Heart left ventricle (tissue), 16 donors: ENCODE measurements at regions not wholly inside any gene's neighbourhood (a gene's known extent, or its start where the extent isn't known, plus 50 kb on each side); places are given as distances from the start of the nearest gene placed in this dataset.

Experiments
- ATAC-seq, 4 donors: fragments of 200-7000 bp; cut with Tn5 transposase; one replicate each; pipeline ENCODE4 v1.9.1; 2020 to 2022; ENCODE audit warnings: moderate library complexity in 4 of 4, mild to moderate bottlenecking in 3 of 4, moderate number of reproducible peaks in 1 of 4
- DNase-seq, 5 donors: peaks; one replicate each; pipeline ENCODE4 v3.0.0-alpha.2; 2020
- H3K27ac ChIP-seq, 12 donors: fragments of 200-600 bp; sonication (generic) in 4 of 12; one replicate each; pipeline versions ENCODE4 v1.5.0 to v1.8.0; 2016 to 2022; ENCODE audit warnings: mild to moderate bottlenecking in 2 of 12
- H3K27me3 ChIP-seq, 9 donors: fragments of 200-600 bp; sonication (generic) in 2 of 9; one replicate each; pipeline versions ENCODE4 v1.5.1 to v1.8.0; 2016 to 2022; ENCODE audit warnings: mild to moderate bottlenecking in 3 of 9
- H3K36me3 ChIP-seq, 9 donors: fragments of 200-600 bp; sonication (generic) in 2 of 9; one replicate each; pipeline versions ENCODE4 v1.5.0 to v1.8.0; 2018 to 2022; ENCODE audit warnings: mild to moderate bottlenecking in 2 of 9
- H3K4me1 ChIP-seq, 12 donors: fragments of 200-600 bp; sonication (generic) in 4 of 12; one replicate each; pipeline versions ENCODE4 v1.5.0 to v1.8.0; 2016 to 2022; ENCODE audit warnings: mild to moderate bottlenecking in 3 of 12
- H3K4me3 ChIP-seq, 12 donors: fragments of 200-600 bp; sonication (generic) in 4 of 12; one replicate each; pipeline versions ENCODE4 v1.5.0 to v1.8.0; 2017 to 2022; ENCODE audit warnings: mild to moderate bottlenecking in 9 of 12, moderate library complexity in 4 of 12
- H3K9me3 ChIP-seq, 12 donors: fragments of 200-600 bp; sonication (generic) in 4 of 12; one replicate each; pipeline versions ENCODE4 v1.5.0 to v1.8.0; 2016 to 2022; ENCODE audit warnings: mild to moderate bottlenecking in 1 of 12
- CTCF ChIP-seq, 12 donors: fragments of 200-600 bp; sonication (generic) in 4 of 12; IDR thresholded peaks; one replicate each; pipeline versions ENCODE4 v1.5.0 to v1.8.0; 2018 to 2022; ENCODE audit warnings: antibody characterized with exemption in 12 of 12, mild to moderate bottlenecking in 5 of 12
- POLR2A ChIP-seq, 2 donors: fragments of 450-650 bp; IDR thresholded peaks; one replicate each; pipeline ENCODE4 v1.6.1; 2017; ENCODE audit warnings: antibody characterized with exemption in 2 of 2, mild to moderate bottlenecking in 2 of 2, moderate library complexity in 2 of 2
- WGBS, 4 donors: extraction: QIAGEN DNeasy Blood & Tissue Kit in 2 of 4; methylation state at CpG; one replicate each; pipeline versions ENCODE4 v1.1.5 to v1.1.7; 2013 to 2018; 5-methylcytosine and 5-hydroxymethylcytosine counted together
- intact Hi-C, 10 donors: fragments of 100-400 bp; cut with DNase I; formaldehyde crosslinking; loops; one replicate each; pipeline versions ENCODE4 v1.11.1 to v1.14.2; 2022
- donor health status: ischemic (EF 13 %, LVEDD 7.1; RV severe dilation, severe dysfunction).
- donor health status: healthy with polysubstance abuse.
- donor health status: DM: no; HTN: yes; CAD: no.
- donor health status: DM: no; HTN: no; CAD: no.
- donor health status: ischemic (EF 25% LVEDD 6.9; RV normal size, moderate dysfunction).
- donor health status: ischemic (EF 25% LVEDD 5.7; RV mildly dilated, moderate dysfunction).
- donor health status: healthy.
- donor health status: DM: yes; HTN: yes; CAD: no.
- donor health status: ischemic (EF 35%, LVEDD 5.7; RV mildly dilated, moderate dysfunction).
- donor health status: nonischemic (EF 11% LVEDD 7.7; RV severe dilation, severe dysfunction).
- donor health status: DM: yes; HTN: yes; CAD: no.
- donor health status: PGD.
- donor health status: ischemic (EF 29% LVEDD 5.4; RV normal size, mild dysfunction).
- donor health status: nonischemic (EF 23%, LVEDD 6.1; RV moderate dilation, normal function).

GRCh38 chr11:70605846-70606245, 207.5 kb downstream of the CTTN start:
- peak in 1 of 5 donors; percentile 16 for DNase-seq
- no peak for ATAC-seq
- intact Hi-C loops: no loop called here
- WGBS, 4 donors: 55 to 77% (median 62%) methylated on average over 5 of the region's 5 CpGs
- Histone ChIP-seq H3K9me3 (no peaks in the 10 kb centered on the region), H3K27me3 (peaks cover 0 to 6% (median 0%) of the 10 kb centered on the region in 9 donors), H3K4me1 (peaks cover 0 to 9% (median 0%) of the 10 kb centered on the region in 12 donors), H3K36me3 (no peaks in the 10 kb centered on the region), H3K27ac (no peak overlapping the region), H3K4me3 (no peak overlapping the region)
- TF ChIP-seq CTCF (IDR thresholded peaks at IDR 0.05) (no peak), POLR2A (IDR thresholded peaks at IDR 0.05) (no peak)

- Histone ChIP-seq H3K36me3 (no peaks in the 10 kb centered on the region), H3K4me3 (no peak overlapping the region), H3K9me3 (no peaks in the 10 kb centered on the region), H3K27me3 (peaks cover 0 to 6% (median 0%) of the 10 kb centered on the region in 9 donors), H3K4me1 (peaks cover 0 to 13% (median 0%) of the 10 kb centered on the region in 12 donors), H3K27ac (no peak overlapping the region)
- TF ChIP-seq POLR2A (IDR thresholded peaks at IDR 0.05) (no peak), CTCF (IDR thresholded peaks at IDR 0.05) (no peak)
- intact Hi-C loops: no loop called here
- peak in 1 of 5 donors; percentile 31 for DNase-seq
- no peak for ATAC-seq
- 88 to 94% (median 92%) methylated on average over 11 to 12 of the region's 12 CpGs for WGBS, 4 donors
Measured at GRCh38 chr11:70606248-70606950, 208.1 kb downstream of the CTTN start.

GRCh38 chr11:70606951-70607330, 208.6 kb downstream of the CTTN start:
- no peak overlapping the region for H3K4me3 ChIP-seq
- TF ChIP-seq CTCF (IDR thresholded peaks at IDR 0.05) (no peak), POLR2A (IDR thresholded peaks at IDR 0.05) (no peak)
- ATAC-seq (no peak), DNase-seq (peak in 1 of 5 donors; percentile 46)
- peaks cover 0 to 14% (median 0%) of the 10 kb centered on the region in 12 donors for H3K4me1 ChIP-seq
- no peaks in the 10 kb centered on the region for H3K9me3 ChIP-seq
- H3K27me3 ChIP-seq: peaks cover 0 to 6% (median under 1%) of the 10 kb centered on the region in 9 donors
- intact Hi-C loops: no loop called here
- H3K27ac ChIP-seq: no peak overlapping the region
- H3K36me3 ChIP-seq: no peaks in the 10 kb centered on the region
- 78 to 88% (median 86%) methylated on average over 9 to 10 of the region's 10 CpGs for WGBS, 4 donors

GRCh38 chr11:70607561-70607960, 209.2 kb downstream of the CTTN start:
- DNase-seq (peak in 1 of 5 donors; percentile 37), ATAC-seq (no peak)
- TF ChIP-seq CTCF (IDR thresholded peaks at IDR 0.05) (no peak), POLR2A (IDR thresholded peaks at IDR 0.05) (no peak)
- Histone ChIP-seq H3K27ac (no peak overlapping the region), H3K4me3 (no peak overlapping the region), H3K4me1 (peaks cover 0 to 14% (median 0%) of the 10 kb centered on the region in 12 donors), H3K27me3 (peaks cover 0 to 9% (median 5%) of the 10 kb centered on the region in 9 donors), H3K9me3 (no peaks in the 10 kb centered on the region), H3K36me3 (no peaks in the 10 kb centered on the region)
- 83 to 92% (median 87%) methylated on average over 4 to 6 of the region's 6 CpGs for WGBS, 4 donors
- intact Hi-C loops: no loop called here
